Epithelial cell of esophagus (primary cell): ENCODE measurements at regions not wholly inside any gene's neighbourhood (a gene's known extent, or its start where the extent isn't known, plus 50 kb on each side); places are given as distances from the start of the nearest gene placed in this dataset.

Source experiments
- DNase-seq: peaks from one replicate; pipeline ENCODE4 v3.0.0; 2010; ENCODE audit warnings: low read depth
- H3K4me3 ChIP-seq: 2 replicates; pipeline ENCODE4 v1.5.1; 2011; ENCODE audit warnings: mild to moderate bottlenecking, low read length, control low read depth
- CTCF ChIP-seq: IDR thresholded peaks from 2 replicates; pipeline ENCODE4 v1.5.1; 2011; ENCODE audit warnings: low read depth, mild to moderate bottlenecking, low read length, control low read depth, inconsistent platforms; ENCODE audit not compliant: insufficient read depth; ENCODE audit errors: missing control alignments

GRCh38 chr6:6734479-6735465 is 146.3 kb downstream of the LY86 start:
- no peak overlapping the region for H3K4me3 ChIP-seq
- peak; percentile 20 for DNase-seq
- TF ChIP-seq CTCF, result no peak

GRCh38 chr6:6736791-6737654 is 148.5 kb downstream of the LY86 start:
- TF ChIP-seq CTCF, result no peak
- no peak for DNase-seq
- no peak overlapping the region for H3K4me3 ChIP-seq

- DNase-seq, result no peak
- no peak for TF ChIP-seq CTCF
- H3K4me3 ChIP-seq, result no peak overlapping the region
Observed at GRCh38 chr6:6737671-6738070, 149.2 kb downstream of the LY86 start.

DNA sequence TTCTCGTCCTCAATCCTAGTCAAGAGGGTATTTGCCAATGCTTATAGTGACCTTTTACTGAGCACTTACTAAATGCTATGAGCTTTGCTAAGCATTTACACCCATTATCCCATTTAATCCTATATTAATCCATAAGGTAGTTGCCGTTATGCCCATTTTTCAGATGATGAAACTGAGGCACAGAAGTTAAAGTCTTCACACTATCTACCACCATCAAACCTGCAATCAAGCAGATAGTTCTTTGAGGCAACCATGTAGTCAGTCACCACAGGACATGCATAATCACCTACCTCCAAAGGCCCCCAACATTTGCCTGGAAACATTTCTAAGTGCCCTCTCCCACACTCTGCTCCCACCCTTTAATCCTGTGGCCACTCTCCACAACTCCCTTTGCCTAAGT is 149.6 kb downstream of the LY86 start:
- no peak for DNase-seq
- no peak for TF ChIP-seq CTCF
- H3K4me3 ChIP-seq, result no peak overlapping the region

DNA sequence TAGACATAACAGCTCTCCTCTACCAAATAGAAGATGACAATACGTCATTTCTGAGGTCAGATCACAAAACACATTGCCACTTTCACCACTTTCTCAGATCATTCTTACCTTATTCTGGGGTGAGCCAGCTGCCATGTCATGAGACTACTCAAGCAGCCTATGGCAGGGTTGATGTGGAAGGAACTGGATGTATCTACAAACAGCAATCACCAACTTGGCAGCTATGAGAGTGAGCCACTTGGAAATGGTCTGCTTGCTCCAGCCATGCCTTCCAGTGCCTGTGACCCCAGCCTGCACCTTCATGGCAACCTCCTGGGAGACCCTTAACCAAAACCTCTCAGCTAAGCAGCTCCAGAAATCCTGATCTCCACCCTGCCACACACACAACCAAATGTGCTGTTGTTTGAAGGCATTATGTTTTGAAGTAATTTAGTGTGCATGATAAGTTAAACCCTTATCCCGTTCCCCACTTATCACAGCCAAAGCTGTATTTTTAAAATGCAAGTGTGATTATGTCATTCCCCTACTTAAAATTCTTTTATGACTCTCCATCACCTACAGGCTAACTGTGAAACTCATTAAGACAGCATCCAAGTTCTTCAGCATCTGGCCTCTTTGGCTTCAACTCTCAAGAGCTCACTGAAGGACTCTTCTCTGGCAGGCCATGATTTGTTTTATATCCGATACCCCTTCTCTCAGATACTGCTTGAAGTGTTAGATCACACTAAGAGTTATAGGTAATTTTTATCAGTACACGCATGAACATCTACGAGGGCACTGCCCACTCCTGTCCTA is 150.6 kb downstream of the LY86 start:
- TF ChIP-seq CTCF, result no peak
- H3K4me3 ChIP-seq, result no peak overlapping the region
- no peak for DNase-seq

GRCh38 chr6:6740595-6740994 is 152.1 kb downstream of the LY86 start:
- H3K4me3 ChIP-seq, result no peak overlapping the region
- DNase-seq, result no peak
- no peak for TF ChIP-seq CTCF
